ENCODE measurements at regions not wholly inside any gene's neighbourhood (a gene's known extent, or its start where the extent isn't known, plus 50 kb on each side); places are given as distances from the start of the nearest gene placed in this dataset.
"Not testable (repeated sequence)": the region's sequence is repeated elsewhere in the genome, so short reads cannot be mapped to it uniquely, and the experiment has no call there.

GRCh38 chr17:27095821-27096220 lies 198.1 kb upstream of the WSB1 start:
- not testable (repeated sequence) for DNase-seq

- not testable (repeated sequence) for DNase-seq
Observed at GRCh38 chr17:27099266-27099665, 194.6 kb upstream of the WSB1 start.

- DNase-seq, result not testable (repeated sequence)
Observed at GRCh38 chr17:27104605-27105221, 189.2 kb upstream of the WSB1 start.

GRCh38 chr17:27105636-27106035 lies 188.3 kb upstream of the WSB1 start:
- DNase-seq, result no peak

GRCh38 chr17:27106347-27106981 lies 187.4 kb upstream of the WSB1 start:
- DNase-seq, result no peak

GRCh38 chr17:27106982-27107360 lies 186.9 kb upstream of the WSB1 start:
- DNase-seq, result no peak

GRCh38 chr17:27107386-27108328 lies 186.3 kb upstream of the WSB1 start:
- not testable (repeated sequence) for DNase-seq

GRCh38 chr17:27109346-27109745 lies 184.6 kb upstream of the WSB1 start:
- DNase-seq, result no peak

- no peak for DNase-seq
Observed at GRCh38 chr17:27153005-27153404, 140.9 kb upstream of the WSB1 start.

- DNase-seq, result no peak
Observed at GRCh38 chr17:27155866-27156265, 138.0 kb upstream of the WSB1 start.

- DNase-seq, result no peak
Observed at GRCh38 chr17:27157297-27157696, 136.6 kb upstream of the WSB1 start.

GRCh38 chr17:27157898-27158297 lies 136.0 kb upstream of the WSB1 start:
- no peak for DNase-seq

GRCh38 chr17:27158382-27158781 lies 135.5 kb upstream of the WSB1 start:
- no peak for DNase-seq

- no peak for DNase-seq
Observed at GRCh38 chr17:27180322-27180721, 113.6 kb upstream of the WSB1 start.

GRCh38 chr17:27181379-27181925 lies 112.5 kb upstream of the WSB1 start:
- DNase-seq, result not testable (repeated sequence)

GRCh38 chr17:27181935-27182334 lies 112.0 kb upstream of the WSB1 start:
- DNase-seq, result no peak

GRCh38 chr17:27197505-27197904 lies 96.4 kb upstream of the WSB1 start:
- DNase-seq, result not testable (repeated sequence)

GRCh38 chr17:27199948-27200347 lies 94.0 kb upstream of the WSB1 start:
- no peak for DNase-seq

GRCh38 chr17:27200476-27200875 lies 93.4 kb upstream of the WSB1 start:
- no peak for DNase-seq

GRCh38 chr17:27203241-27203640 lies 90.7 kb upstream of the WSB1 start:
- no peak for DNase-seq

- DNase-seq, result no peak
Observed at GRCh38 chr17:27206447-27206846, 87.5 kb upstream of the WSB1 start.

GRCh38 chr17:27207073-27207513 lies 86.8 kb upstream of the WSB1 start:
- DNase-seq, result no peak

GRCh38 chr17:27208370-27208769 lies 85.5 kb upstream of the WSB1 start:
- DNase-seq, result not testable (repeated sequence)
